K562 (cell line): ENCODE measurements at regions not wholly inside any gene's neighbourhood (a gene's known extent, or its start where the extent isn't known, plus 50 kb on each side); places are given as distances from the start of the nearest gene placed in this dataset.

Experiments
- ATAC-seq: fragments of 200-7000 bp; cut with Tn5 transposase; 3 replicates; pipeline ENCODE4 v1.9.1; 2020; ENCODE audit warnings: moderate library complexity
- BruUV-seq: library from RNA; stranded (reverse); fragments of 400-500 nt; replicated peaks from 2 replicates; lab custom pipeline; 2021; lab: Mats Ljungman, UMichigan
- CTCF ChIA-PET: fragments of 300-600 bp; formaldehyde crosslinking; extraction: SDS; loops from one replicate; lab custom pipeline; 2021; ENCODE audit warnings: low intra/inter-chr PET ratio; lab: Yijun Ruan, JAX
- POLR2A ChIA-PET: fragments of 300-600, 350-650 bp; sonication (Branson Sonifier 250); formaldehyde crosslinking; extraction: SDS; loops from one replicate; lab custom pipeline; 2021; ENCODE audit warnings: antibody characterized with exemption, inconsistent platforms; lab: Yijun Ruan, JAX
- DNase-seq, 4 experiments: peaks; one replicate each; pipeline versions ENCODE4 v3.0.0 to v3.0.0-alpha.2; 2011 to 2018; ENCODE audit warnings: low spot score in 3 of 4, mixed read lengths in 3 of 4; ENCODE audit errors: extremely low read depth in 1 of 4
- FAIRE-seq: peaks from 2 replicates; lab custom pipeline; 2011; peaks lifted over from hg19 to GRCh38; lab: Jason Lieb, UNC
- H2AFZ ChIP-seq: 2 replicates; pipeline ENCODE4 v1.6.0; 2011; ENCODE audit warnings: low read depth, low read length, control low read depth, inconsistent platforms
- H3K27ac ChIP-seq: fragments of 200-600 bp; 3 replicates; pipeline ENCODE4 v1.8.0; 2011; ENCODE audit warnings: low read depth, mild to moderate bottlenecking, control low read depth, inconsistent platforms, low read length, moderate library complexity, mixed read lengths; ENCODE audit errors: extremely low read depth
- H3K27me3 ChIP-seq, 2 experiments: fragments of 300-600 bp in 1 of 2; 2 replicates in 1 of 2; 3 replicates in 1 of 2; pipeline versions ENCODE4 v1.6.0 to v1.8.0; 2011; ENCODE audit warnings: inconsistent platforms in 2 of 2, low read length in 2 of 2, mild to moderate bottlenecking in 1 of 2, mixed read lengths in 1 of 2, moderate library complexity in 1 of 2; ENCODE audit not compliant: control insufficient read depth in 2 of 2, insufficient read depth in 2 of 2
- H3K36me3 ChIP-seq: fragments of 300-600 bp; 3 replicates; pipeline ENCODE4 v1.8.0; 2011; ENCODE audit warnings: mild to moderate bottlenecking, low read length, inconsistent platforms; ENCODE audit not compliant: control insufficient read depth, insufficient read depth
- H3K4me1 ChIP-seq, 2 experiments: fragments of 200-600 bp in 1 of 2; replicated peaks in 1 of 2; 2 replicates in 1 of 2; 3 replicates in 1 of 2; pipeline versions ENCODE4 v1.5.1 to v1.8.0; 2011; ENCODE audit warnings: inconsistent platforms in 2 of 2, low read length in 2 of 2, mild to moderate bottlenecking in 1 of 2, mixed read lengths in 1 of 2, moderate library complexity in 1 of 2; ENCODE audit not compliant: control insufficient read depth in 2 of 2, insufficient read depth in 2 of 2
- H3K4me2 ChIP-seq: 2 replicates; pipeline ENCODE4 v1.6.1; 2011; ENCODE audit warnings: low read length, control low read depth, inconsistent platforms, mixed read lengths; ENCODE audit not compliant: insufficient read depth
- H3K4me3 ChIP-seq: fragments of 200-600 bp; sonication (generic), shearing (Covaris generic); 2 replicates; pipeline ENCODE4 v1.5.1; 2016; ENCODE audit warnings: control low read depth, inconsistent platforms
- H3K79me2 ChIP-seq: fragments of 200-600 bp; 3 replicates; pipeline ENCODE4 v1.8.0; 2011; ENCODE audit warnings: low read length, inconsistent platforms; ENCODE audit not compliant: control insufficient read depth, insufficient read depth
- H3K9ac ChIP-seq, 2 experiments: 2 replicates each; pipeline versions ENCODE4 v1.6.0 to v1.6.1; 2011; ENCODE audit warnings: low read depth in 2 of 2, low read length in 2 of 2, control low read depth in 1 of 2, inconsistent platforms in 1 of 2, mild to moderate bottlenecking in 1 of 2, mixed read lengths in 1 of 2; ENCODE audit not compliant: insufficient read depth in 1 of 2
- H3K9me1 ChIP-seq: one replicate; pipeline ENCODE4 v1.6.0; 2011; ENCODE audit warnings: inconsistent platforms, mild to moderate bottlenecking, low read length, moderate library complexity; ENCODE audit not compliant: control insufficient read depth, insufficient read depth
- H3K9me3 ChIP-seq: replicated peaks from 2 replicates; pipeline ENCODE4 v1.5.1; 2011; ENCODE audit warnings: low read depth, low read length, inconsistent platforms; ENCODE audit not compliant: control insufficient read depth, insufficient read depth
- H4K20me1 ChIP-seq: replicated peaks from 2 replicates; pipeline ENCODE4 v1.6.1; 2011; ENCODE audit warnings: low read length, inconsistent platforms, mixed read lengths; ENCODE audit not compliant: control insufficient read depth, insufficient read depth
- CEBPG ChIP-seq, 3 experiments: fragments of 200-800 bp in 1 of 3; sonication (Bioruptor generic) in 1 of 3; sonication (generic) in 1 of 3; formaldehyde crosslinking in 1 of 3; IDR thresholded peaks in 2 of 3; conservative IDR thresholded peaks in 1 of 3; 2 replicates each; pipeline versions ENCODE4 v1.6.1 to v1.8.0; 2016 to 2022; ENCODE audit warnings: missing compliant biosample characterization in 2 of 3, missing genetic modification characterization in 2 of 3, mild to moderate bottlenecking in 1 of 3, missing genetic modification reagents in 1 of 3
- CREB3 ChIP-seq: fragments of 450-650 bp; conservative IDR thresholded peaks from 2 replicates; pipeline ENCODE4 v1.6.1; 2016; ENCODE audit warnings: missing genetic modification characterization, low read depth, mild to moderate bottlenecking, missing compliant biosample characterization, moderate library complexity
- NR0B1 ChIP-seq: fragments of 450-650 bp; IDR thresholded peaks from one replicate; pipeline ENCODE4 v1.6.1; 2018; ENCODE audit warnings: mild to moderate bottlenecking, moderate library complexity; ENCODE audit not compliant: partially characterized antibody
- SIRT6 ChIP-seq: IDR thresholded peaks from one replicate; pipeline ENCODE4 v1.6.1; 2012; ENCODE audit warnings: low read depth, mild to moderate bottlenecking, control low read depth, inconsistent platforms, low read length, moderate library complexity
- STAT5A ChIP-seq: IDR thresholded peaks from 2 replicates; pipeline ENCODE4 v1.6.1; 2012; ENCODE audit warnings: low read length, inconsistent platforms, borderline replicate concordance
- ZNF398 ChIP-seq: fragments of 250-450 bp; sonication (Bioruptor Pico); IDR thresholded peaks from 2 replicates; pipeline ENCODE4 v1.8.0; 2021; ENCODE audit warnings: moderate library complexity, mild to moderate bottlenecking, inconsistent platforms
- WGBS: fragments of 100-300 bp; shearing (Covaris generic); methylation state at CpG from one replicate; pipeline ENCODE4 v1.1.6; 2016; ENCODE audit warnings: low coverage, mixed read lengths; ENCODE audit not compliant: insufficient coverage; ENCODE audit errors: missing lambda C conversion rate; 5-methylcytosine and 5-hydroxymethylcytosine counted together
- in situ Hi-C: fragments of 300-500 bp; cut with MboI; formaldehyde crosslinking; loops from 4 replicates; pipeline ENCODE4 v1.15.0; 2018; ENCODE audit warnings: inconsistent platforms, mixed read lengths
- intact Hi-C: fragments of 100-400 bp; cut with micrococcal nuclease; formaldehyde crosslinking; loops from 2 replicates; pipeline ENCODE4 v1.14.2; 2022

- ChIA-PET POLR2A (no interaction called here), CTCF (no interaction called here)
- BruUV-seq, result no TSS peak
- no peak overlapping the region for H2AFZ ChIP-seq
- WGBS, result 0% methylated on average over 3 of the region's 3 CpGs
- intact Hi-C loops, result no loop called here
- no peak overlapping the region for H3K27ac ChIP-seq
- no peak for ATAC-seq
- in situ Hi-C loops, result no loop called here
- no peaks in the 10 kb centered on the region for H4K20me1 ChIP-seq
- FAIRE-seq, result no peak
- H3K9me3 ChIP-seq, result no peaks in the 10 kb centered on the region
- H3K27me3 ChIP-seq, result no peaks in the 10 kb centered on the region
- no peak for TF ChIP-seq STAT5A
- TF ChIP-seq ZNF398, result no peak
- no peak for DNase-seq
- H3K4me1 ChIP-seq, result no peaks in the 10 kb centered on the region
- no peaks in the 10 kb centered on the region for H3K79me2 ChIP-seq
- no peaks in the 10 kb centered on the region for H3K9me1 ChIP-seq
- no peak overlapping the region for H3K4me3 ChIP-seq
- H3K4me2 ChIP-seq, result no peak overlapping the region
- H3K9ac ChIP-seq, result no peak overlapping the region
- H3K36me3 ChIP-seq, result no peaks in the 10 kb centered on the region
Measured at GRCh38 chr18:34457761-34458160, 233.0 kb upstream of the NOL4 start.

GRCh38 chr18:34458410-34458977, 233.8 kb upstream of the NOL4 start:
- TF ChIP-seq CEBPG (CRISPR knock-in tag; IDR thresholded peaks at IDR 0.05) (no peak), CEBPG (tag; conservative IDR thresholded peaks at IDR 0.05 in 1 of 2, IDR thresholded peaks at IDR 0.05 in 1 of 2) (no peak), SIRT6 (no peak), NR0B1 (no peak), CREB3 (tag) (no peak)
- in situ Hi-C loops, result no loop called here
- no peak for ATAC-seq
- Histone ChIP-seq H3K36me3 (no peaks in the 10 kb centered on the region), H3K4me3 (no peak overlapping the region), H3K9me3 (no peaks in the 10 kb centered on the region), H3K4me2 (no peak overlapping the region), H3K79me2 (no peaks in the 10 kb centered on the region), H3K27me3 (no peaks in the 10 kb centered on the region), H4K20me1 (no peaks in the 10 kb centered on the region), H3K9ac (no peak overlapping the region), H2AFZ (no peak overlapping the region), H3K9me1 (no peaks in the 10 kb centered on the region), H3K27ac (no peak overlapping the region), H3K4me1 (no peaks in the 10 kb centered on the region)
- WGBS, result 0% methylated on average over 3 of the region's 3 CpGs
- FAIRE-seq, result no peak
- POLR2A ChIA-PET, result no interaction called here
- DNase-seq, result no peak
- intact Hi-C loops, result no loop called here
- CTCF ChIA-PET, result no interaction called here
- BruUV-seq, result no TSS peak
